ENCODE measurements at regions not wholly inside any gene's neighbourhood (a gene's known extent, or its start where the extent isn't known, plus 50 kb on each side); places are given as distances from the start of the nearest gene placed in this dataset.

- no peak for TF ChIP-seq CTCF (IDR thresholded peaks at IDR 0.05; ENCODE audit: extremely low read depth in 1 of 2, insufficient read depth in 1 of 2, low read depth in 1 of 2, low read length in 2 of 2)
- no peak for TF ChIP-seq POLR2A (IDR thresholded peaks at IDR 0.05; ENCODE audit: low read depth, low read length)
These were observed 1193.8 kb downstream of the SLITRK1 start for GRCh38 chr13:82688400-82688994.

Measured in endothelial cell of umbilical vein (primary cell).